AG09309 (cell line): ENCODE measurements at regions not wholly inside any gene's neighbourhood (a gene's known extent, or its start where the extent isn't known, plus 50 kb on each side); places are given as distances from the start of the nearest gene placed in this dataset.

Source experiments
- DNase-seq: peaks from one replicate; pipeline ENCODE4 v3.0.0-alpha.2; 2010; ENCODE audit warnings: low read depth
- H3K4me3 ChIP-seq: 2 replicates; pipeline ENCODE4 v1.5.1; 2011; ENCODE audit warnings: mild to moderate bottlenecking, low read depth, low read length, moderate library complexity; ENCODE audit not compliant: control insufficient read depth
- TF ChIP-seq, protein P1 (sequence below): IDR thresholded peaks from 2 replicates; pipeline ENCODE4 v1.5.1; 2011; ENCODE audit warnings: mild to moderate bottlenecking, low read depth, low read length, inconsistent platforms; ENCODE audit not compliant: insufficient read depth, control insufficient read depth; ENCODE audit errors: missing control alignments

DNA sequence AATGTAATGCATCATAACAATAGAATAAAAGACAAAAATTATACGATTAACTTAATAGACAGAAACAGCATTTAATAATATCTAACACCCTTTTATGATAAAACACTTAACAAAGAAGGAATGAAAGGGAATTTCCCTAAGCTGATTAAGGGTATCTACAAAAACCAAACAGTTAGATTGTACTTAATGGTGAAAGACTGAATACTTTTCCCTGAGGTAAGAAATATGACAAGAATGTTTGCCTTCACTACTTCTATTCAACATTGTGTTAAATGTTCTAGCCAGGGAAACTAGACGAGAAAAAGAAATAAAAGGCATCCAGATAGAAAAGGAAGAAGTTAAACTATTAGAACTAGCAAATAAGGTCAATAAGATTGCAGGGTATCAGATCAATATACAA lies 276.9 kb downstream of the BAMBI start:
- no peak for DNase-seq
- no peak overlapping the region for H3K4me3 ChIP-seq
- TF ChIP-seq, protein P1, sequence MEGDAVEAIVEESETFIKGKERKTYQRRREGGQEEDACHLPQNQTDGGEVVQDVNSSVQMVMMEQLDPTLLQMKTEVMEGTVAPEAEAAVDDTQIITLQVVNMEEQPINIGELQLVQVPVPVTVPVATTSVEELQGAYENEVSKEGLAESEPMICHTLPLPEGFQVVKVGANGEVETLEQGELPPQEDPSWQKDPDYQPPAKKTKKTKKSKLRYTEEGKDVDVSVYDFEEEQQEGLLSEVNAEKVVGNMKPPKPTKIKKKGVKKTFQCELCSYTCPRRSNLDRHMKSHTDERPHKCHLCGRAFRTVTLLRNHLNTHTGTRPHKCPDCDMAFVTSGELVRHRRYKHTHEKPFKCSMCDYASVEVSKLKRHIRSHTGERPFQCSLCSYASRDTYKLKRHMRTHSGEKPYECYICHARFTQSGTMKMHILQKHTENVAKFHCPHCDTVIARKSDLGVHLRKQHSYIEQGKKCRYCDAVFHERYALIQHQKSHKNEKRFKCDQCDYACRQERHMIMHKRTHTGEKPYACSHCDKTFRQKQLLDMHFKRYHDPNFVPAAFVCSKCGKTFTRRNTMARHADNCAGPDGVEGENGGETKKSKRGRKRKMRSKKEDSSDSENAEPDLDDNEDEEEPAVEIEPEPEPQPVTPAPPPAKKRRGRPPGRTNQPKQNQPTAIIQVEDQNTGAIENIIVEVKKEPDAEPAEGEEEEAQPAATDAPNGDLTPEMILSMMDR, result no peak

DNA sequence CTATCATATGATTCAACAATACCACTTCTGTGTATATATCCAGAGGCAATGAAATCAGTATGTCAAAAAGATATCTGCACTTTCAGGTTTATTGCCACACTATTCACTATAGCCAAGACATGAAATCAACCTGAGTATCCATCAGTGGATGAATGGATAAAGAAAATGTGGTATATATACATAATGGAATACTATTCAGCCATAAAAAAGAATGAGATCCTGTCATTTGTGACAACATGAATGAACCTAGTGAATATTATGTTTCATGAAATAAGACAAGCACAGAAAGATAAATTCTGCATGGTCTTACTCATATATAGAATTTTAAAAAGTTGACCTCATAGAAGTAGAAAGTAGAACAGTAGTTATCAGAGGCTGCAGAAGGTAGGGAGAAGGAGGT lies 281.1 kb downstream of the BAMBI start:
- H3K4me3 ChIP-seq, result no peak overlapping the region
- TF ChIP-seq, protein P1, result no peak
- DNase-seq, result no peak

DNA sequence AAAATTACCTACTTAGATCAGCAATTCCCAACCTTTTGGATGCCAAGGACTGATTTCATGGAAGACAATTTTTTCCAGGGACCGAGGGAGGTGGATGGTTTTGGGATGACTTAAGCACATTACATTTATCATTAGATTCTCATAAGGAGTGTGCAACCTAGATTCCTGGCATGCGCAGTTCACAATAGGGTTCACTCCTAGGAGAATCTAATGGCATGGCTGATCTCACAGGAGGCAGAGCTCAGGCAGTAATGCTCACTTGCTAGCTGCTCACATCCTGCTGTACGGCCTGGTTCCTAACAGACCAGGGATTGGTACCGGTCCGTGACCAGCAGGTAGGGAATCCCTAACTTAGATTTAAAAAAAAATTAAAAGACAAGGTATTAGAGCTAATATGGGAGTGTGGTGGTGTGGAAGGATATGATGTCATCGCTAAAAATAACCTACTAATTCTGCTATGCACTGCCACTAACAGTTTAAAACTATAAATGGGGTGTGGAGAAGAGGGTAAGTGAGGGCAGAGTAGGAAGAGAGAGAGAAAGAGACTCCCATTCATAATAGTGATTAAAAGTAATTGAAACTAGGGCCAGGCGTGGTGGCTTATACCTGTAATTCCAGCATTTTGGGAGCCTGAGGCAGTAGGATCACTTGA lies 282.7 kb downstream of the BAMBI start:
- no peak overlapping the region for H3K4me3 ChIP-seq
- DNase-seq, result no peak
- TF ChIP-seq, protein P1, result no peak

DNA sequence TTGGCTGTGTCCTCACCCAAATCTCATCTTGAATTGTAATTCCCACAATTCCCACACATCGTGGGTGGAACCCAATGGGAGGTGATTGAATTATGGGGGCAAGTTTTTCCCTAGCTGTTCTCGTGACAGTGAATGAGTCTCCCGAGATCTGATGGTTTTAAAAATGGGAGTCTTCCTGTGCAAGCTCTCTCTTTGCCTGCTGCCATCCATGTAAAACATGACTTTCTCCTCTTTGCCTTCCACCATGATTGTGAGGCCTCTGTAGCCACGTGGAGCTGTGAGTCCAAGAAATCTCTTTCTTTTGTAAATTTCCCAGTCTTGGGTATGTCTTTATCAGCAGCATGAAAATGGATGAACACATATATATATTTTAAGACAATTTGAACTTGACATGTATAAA lies 285.4 kb downstream of the BAMBI start:
- no peak overlapping the region for H3K4me3 ChIP-seq
- TF ChIP-seq, protein P1, result no peak
- no peak for DNase-seq

DNA sequence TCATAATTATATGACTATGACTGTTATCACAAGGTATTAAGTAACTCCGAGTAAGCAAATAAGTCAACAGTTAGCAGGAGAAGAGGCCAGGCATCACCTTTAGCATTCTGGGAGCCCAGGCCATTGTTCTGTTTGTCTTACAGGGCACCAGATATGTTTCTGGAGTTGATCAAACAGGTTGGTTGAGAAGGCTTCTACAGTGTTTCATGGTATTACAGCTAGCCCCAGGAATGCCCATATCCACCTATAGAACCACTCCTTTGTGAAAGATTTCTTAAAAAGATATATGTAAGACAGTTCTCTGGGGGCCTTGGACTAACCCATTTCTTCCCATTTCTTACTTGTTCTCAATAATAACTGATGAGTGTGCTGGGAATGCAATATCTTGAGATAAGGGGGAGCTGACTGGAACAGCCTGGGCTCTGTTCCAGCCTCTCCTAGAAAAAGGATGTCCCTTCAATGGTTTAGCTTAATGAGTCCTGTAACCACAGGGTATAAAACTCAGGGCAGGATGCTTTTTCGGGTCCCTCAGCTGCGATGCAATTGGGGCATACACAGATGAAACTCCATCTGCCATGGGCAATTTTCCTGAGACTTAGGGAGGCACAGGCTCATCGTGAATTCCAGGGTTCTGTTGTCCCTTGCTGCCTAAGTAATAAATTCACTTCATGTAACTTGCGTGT lies 286.4 kb downstream of the BAMBI start:
- no peak overlapping the region for H3K4me3 ChIP-seq
- DNase-seq, result no peak
- TF ChIP-seq, protein P1, result no peak

DNA sequence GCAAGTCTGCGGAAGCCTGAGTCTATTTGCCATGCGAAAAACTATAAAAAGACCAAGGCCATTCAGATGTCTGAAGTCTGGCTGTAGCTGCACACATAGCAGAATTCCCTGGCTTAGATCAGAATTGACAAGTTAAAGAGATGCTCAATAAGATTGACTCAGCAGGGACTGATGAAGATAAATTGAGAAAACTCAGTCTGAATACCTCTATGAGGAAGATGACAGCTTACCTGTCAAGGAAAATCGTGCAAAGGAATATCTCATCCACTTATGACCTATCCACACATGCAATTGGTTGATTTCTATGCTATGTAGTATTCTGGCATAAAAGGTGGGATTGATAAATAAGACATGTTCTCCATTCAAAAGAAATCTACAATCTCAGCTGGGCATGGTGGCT lies 288.6 kb downstream of the BAMBI start:
- DNase-seq, result no peak
- TF ChIP-seq, protein P1, result no peak
- no peak overlapping the region for H3K4me3 ChIP-seq

DNA sequence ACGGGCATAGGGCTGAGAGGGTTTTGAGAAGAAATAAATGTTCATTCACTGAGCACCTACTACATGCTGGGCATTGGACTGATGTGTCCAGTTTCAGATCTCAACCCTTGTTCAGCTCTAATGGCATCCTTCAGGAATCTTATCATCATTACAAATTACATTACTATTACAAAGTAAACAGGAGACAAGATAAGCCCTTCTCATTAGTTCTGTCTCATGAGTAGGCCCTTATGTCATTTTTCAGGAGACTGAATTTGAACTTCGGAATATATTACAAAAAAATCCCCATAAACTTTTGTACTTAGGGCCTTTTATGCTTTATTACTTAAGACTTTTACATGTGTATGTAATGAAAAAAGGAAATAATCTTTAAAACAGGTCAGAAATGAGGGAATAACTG lies 289.7 kb downstream of the BAMBI start:
- DNase-seq, result no peak
- H3K4me3 ChIP-seq, result no peak overlapping the region
- TF ChIP-seq, protein P1, result no peak
